ENCODE measurements at regions not wholly inside any gene's neighbourhood (a gene's known extent, or its start where the extent isn't known, plus 50 kb on each side); places are given as distances from the start of the nearest gene placed in this dataset.

DNA sequence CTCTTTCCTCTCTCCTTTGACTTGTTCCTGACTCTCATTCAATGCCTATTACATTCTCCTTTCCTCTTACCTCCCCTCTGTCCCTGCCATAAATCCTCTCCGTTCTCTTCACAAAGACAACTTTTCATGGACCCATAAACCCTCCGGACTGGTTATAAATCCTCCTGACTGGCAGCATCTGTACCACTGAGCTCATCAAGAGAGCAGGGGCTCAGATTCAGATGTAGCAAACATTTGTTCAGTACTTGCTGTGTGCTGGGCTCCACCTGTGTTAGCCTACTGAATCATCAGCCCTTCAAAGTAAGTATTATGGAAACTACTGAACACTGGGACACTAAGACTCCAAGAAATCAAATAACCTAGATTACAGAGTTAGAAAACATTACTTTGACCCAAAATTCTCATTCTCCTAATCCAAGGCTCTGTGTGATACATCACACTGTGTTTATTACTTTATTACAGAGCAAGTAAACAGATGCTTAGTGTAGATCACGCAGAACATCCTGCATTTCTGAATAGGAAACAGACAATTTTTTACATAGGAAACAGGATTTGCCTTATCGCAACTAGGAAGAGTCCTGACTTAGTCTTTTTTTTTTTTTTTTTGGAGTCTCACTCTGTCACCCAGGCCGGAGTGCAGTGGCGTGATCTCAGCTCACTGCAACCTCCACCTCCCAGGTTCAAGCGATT is 108.6 kb upstream of the PDE1C start:
- Histone ChIP-seq H3K27ac (ENCODE audit: low read depth, low read length) (no peak overlapping the region), H3K9ac (ENCODE audit: low read depth, low read length) (no peak overlapping the region), H3K4me1 (ENCODE audit: insufficient read depth, low read length) (no peaks in the 10 kb centered on the region), H3K4me3 (ENCODE audit: low read length) (no peak overlapping the region), H3K27me3 (ENCODE audit: insufficient read depth, low read length) (no peaks in the 10 kb centered on the region), H3K36me3 (ENCODE audit: insufficient read depth, low read length) (no peaks in the 10 kb centered on the region), H3K9me3 (ENCODE audit: insufficient read depth, low read depth, low read length) (no peaks in the 10 kb centered on the region)
- WGBS: 97% methylated on average over 7 of the region's 7 CpGs

DNA sequence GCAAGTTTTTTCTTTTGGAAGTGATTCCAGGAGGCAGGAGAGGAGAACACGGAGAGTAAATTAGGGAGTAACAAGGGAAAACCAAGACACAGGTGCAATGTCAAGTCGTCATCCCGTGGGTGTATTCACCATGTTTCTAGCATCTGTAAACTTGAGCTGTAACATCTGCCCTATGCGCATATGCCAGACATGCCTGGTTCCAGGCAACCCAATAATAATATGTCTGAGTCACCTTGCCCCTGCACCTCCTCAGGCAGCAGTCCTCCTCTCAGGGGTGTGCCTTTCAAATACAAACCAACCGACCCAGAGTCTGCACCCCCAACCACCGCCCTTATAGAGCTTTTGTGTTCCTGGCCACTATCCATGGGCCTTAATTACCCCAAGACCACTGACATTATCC is 107.0 kb upstream of the PDE1C start:
- H3K4me3 ChIP-seq (ENCODE audit: low read length): no peak overlapping the region
- WGBS: 75% methylated on average over 5 of the region's 6 CpGs
- no peaks in the 10 kb centered on the region for H3K36me3 ChIP-seq (ENCODE audit: insufficient read depth, low read length)
- H3K9ac ChIP-seq (ENCODE audit: low read depth, low read length): no peak overlapping the region
- H3K27me3 ChIP-seq (ENCODE audit: insufficient read depth, low read length): no peaks in the 10 kb centered on the region
- no peaks in the 10 kb centered on the region for H3K9me3 ChIP-seq (ENCODE audit: insufficient read depth, low read depth, low read length)
- H3K27ac ChIP-seq (ENCODE audit: low read depth, low read length): no peak overlapping the region
- H3K4me1 ChIP-seq (ENCODE audit: insufficient read depth, low read length): no peaks in the 10 kb centered on the region

DNA sequence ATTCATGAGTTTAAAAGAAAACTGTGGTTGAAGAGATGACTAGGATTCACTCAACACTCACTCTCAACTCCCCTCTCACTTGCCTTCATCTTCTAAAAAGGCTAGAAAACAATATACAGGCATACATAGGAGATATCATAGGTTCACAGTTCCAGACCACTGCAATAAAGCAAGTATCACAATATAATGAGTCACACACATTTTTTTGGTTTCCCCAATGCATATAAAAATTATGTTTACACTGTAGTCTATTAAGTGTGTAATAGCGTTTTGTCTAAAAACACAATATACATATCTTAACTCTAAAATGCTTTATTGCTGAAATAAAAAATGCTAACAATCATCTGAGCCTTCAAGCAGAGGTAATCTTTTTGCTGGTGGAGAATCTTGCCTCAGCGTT is 104.9 kb upstream of the PDE1C start:
- Histone ChIP-seq H3K4me1 (ENCODE audit: insufficient read depth, low read length) (no peaks in the 10 kb centered on the region), H3K27me3 (ENCODE audit: insufficient read depth, low read length) (no peaks in the 10 kb centered on the region), H3K4me3 (ENCODE audit: low read length) (no peak overlapping the region), H3K9me3 (ENCODE audit: insufficient read depth, low read depth, low read length) (no peaks in the 10 kb centered on the region), H3K27ac (ENCODE audit: low read depth, low read length) (no peak overlapping the region), H3K9ac (ENCODE audit: low read depth, low read length) (no peak overlapping the region), H3K36me3 (ENCODE audit: insufficient read depth, low read length) (no peaks in the 10 kb centered on the region)
- WGBS: 86% methylated on average over 1 of the region's 2 CpGs

DNA sequence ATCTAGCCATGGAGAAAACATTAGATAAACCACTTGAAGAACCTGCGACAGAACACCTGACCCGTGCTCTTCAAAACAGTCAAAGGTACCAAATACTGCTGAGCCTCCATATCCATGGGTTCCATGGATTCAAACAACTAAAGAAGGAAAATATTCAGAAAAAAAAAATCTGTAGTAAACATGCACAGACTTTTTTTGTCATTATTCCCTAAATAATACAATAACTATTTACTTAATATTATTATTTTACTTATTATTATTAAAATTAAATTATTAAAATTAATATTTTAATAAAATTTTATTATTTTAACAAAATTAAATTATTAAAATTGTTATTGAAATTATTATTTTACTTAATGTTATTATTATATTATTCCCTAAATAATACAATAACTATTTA is 101.0 kb upstream of the PDE1C start:
- no peak overlapping the region for H3K4me3 ChIP-seq (ENCODE audit: low read length)
- H3K4me1 ChIP-seq (ENCODE audit: insufficient read depth, low read length): no peaks in the 10 kb centered on the region
- 98% methylated on average over 2 of the region's 2 CpGs for WGBS
- H3K9ac ChIP-seq (ENCODE audit: low read depth, low read length): no peak overlapping the region
- H3K27me3 ChIP-seq (ENCODE audit: insufficient read depth, low read length): no peaks in the 10 kb centered on the region
- H3K27ac ChIP-seq (ENCODE audit: low read depth, low read length): no peak overlapping the region
- H3K36me3 ChIP-seq (ENCODE audit: insufficient read depth, low read length): no peaks in the 10 kb centered on the region
- no peaks in the 10 kb centered on the region for H3K9me3 ChIP-seq (ENCODE audit: insufficient read depth, low read depth, low read length)

DNA sequence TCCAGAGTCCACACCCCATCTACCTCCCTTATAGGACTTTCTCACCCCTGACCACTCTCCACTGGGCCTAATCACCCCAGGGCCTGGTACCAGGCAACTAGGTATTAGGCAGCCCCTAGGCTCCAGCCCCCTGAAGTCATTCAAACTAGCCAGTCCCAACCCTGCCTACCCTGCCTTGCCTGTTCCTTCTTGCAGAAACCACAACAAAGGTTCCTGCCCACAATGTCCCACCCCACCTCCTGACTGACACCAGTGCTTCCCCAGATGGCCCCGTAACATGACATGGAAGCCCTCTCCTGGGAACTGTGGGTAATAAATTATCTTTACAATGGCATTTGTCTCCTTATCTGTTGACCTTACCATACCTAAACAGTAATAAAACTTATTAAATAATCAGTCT is 100.6 kb upstream of the PDE1C start:
- no peak overlapping the region for H3K27ac ChIP-seq (ENCODE audit: low read depth, low read length)
- no peaks in the 10 kb centered on the region for H3K9me3 ChIP-seq (ENCODE audit: insufficient read depth, low read depth, low read length)
- H3K4me3 ChIP-seq (ENCODE audit: low read length): no peak overlapping the region
- no peaks in the 10 kb centered on the region for H3K27me3 ChIP-seq (ENCODE audit: insufficient read depth, low read length)
- H3K9ac ChIP-seq (ENCODE audit: low read depth, low read length): no peak overlapping the region
- WGBS: 100% methylated on average over 1 of the region's 1 CpG
- no peaks in the 10 kb centered on the region for H3K4me1 ChIP-seq (ENCODE audit: insufficient read depth, low read length)
- H3K36me3 ChIP-seq (ENCODE audit: insufficient read depth, low read length): no peaks in the 10 kb centered on the region

GRCh38 chr7:32169228-32169627 is 99.0 kb upstream of the PDE1C start:
- WGBS: 78% methylated on average over 3 of the region's 3 CpGs
- H3K27me3 ChIP-seq (ENCODE audit: insufficient read depth, low read length): no peaks in the 10 kb centered on the region
- H3K27ac ChIP-seq (ENCODE audit: low read depth, low read length): no peak overlapping the region
- no peak overlapping the region for H3K9ac ChIP-seq (ENCODE audit: low read depth, low read length)
- no peaks in the 10 kb centered on the region for H3K4me1 ChIP-seq (ENCODE audit: insufficient read depth, low read length)
- no peaks in the 10 kb centered on the region for H3K36me3 ChIP-seq (ENCODE audit: insufficient read depth, low read length)
- no peaks in the 10 kb centered on the region for H3K9me3 ChIP-seq (ENCODE audit: insufficient read depth, low read depth, low read length)
- H3K4me3 ChIP-seq (ENCODE audit: low read length): no peak overlapping the region

DNA sequence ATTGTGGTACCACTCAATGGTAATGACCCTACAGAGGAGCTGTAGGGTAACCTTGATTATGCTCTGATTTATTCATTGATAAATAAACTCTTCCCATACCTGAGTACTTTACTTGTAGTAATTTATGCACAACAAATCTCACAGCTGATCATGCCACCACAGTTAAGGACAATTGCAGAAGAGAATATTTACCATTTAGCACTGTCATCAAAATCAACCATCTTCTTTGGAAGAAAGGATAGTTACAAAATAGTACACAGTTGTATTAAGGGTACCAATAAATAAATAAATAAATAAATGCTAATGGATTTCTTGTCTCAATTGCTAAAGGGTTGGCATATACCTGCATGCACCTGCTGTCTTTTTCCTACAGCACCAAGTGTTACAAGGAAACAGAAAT is 97.6 kb upstream of the PDE1C start:
- no peak overlapping the region for H3K9ac ChIP-seq (ENCODE audit: low read depth, low read length)
- no peaks in the 10 kb centered on the region; the same call in 1 of the 2 replicates for H3K4me1 ChIP-seq (ENCODE audit: insufficient read depth, low read length)
- H3K27me3 ChIP-seq (ENCODE audit: insufficient read depth, low read length): no peaks in the 10 kb centered on the region
- H3K36me3 ChIP-seq (ENCODE audit: insufficient read depth, low read length): no peaks in the 10 kb centered on the region
- H3K27ac ChIP-seq (ENCODE audit: low read depth, low read length): no peak overlapping the region
- no peak overlapping the region for H3K4me3 ChIP-seq (ENCODE audit: low read length)
- no peaks in the 10 kb centered on the region for H3K9me3 ChIP-seq (ENCODE audit: insufficient read depth, low read depth, low read length)

- WGBS: 98% methylated on average over 2 of the region's 2 CpGs
- Histone ChIP-seq H3K36me3 (ENCODE audit: insufficient read depth, low read length) (no peaks in the 10 kb centered on the region), H3K9me3 (ENCODE audit: insufficient read depth, low read depth, low read length) (no peaks in the 10 kb centered on the region), H3K27ac (ENCODE audit: low read depth, low read length) (no peak overlapping the region), H3K27me3 (ENCODE audit: insufficient read depth, low read length) (no peaks in the 10 kb centered on the region), H3K9ac (ENCODE audit: low read depth, low read length) (no peak overlapping the region), H3K4me1 (ENCODE audit: insufficient read depth, low read length) (no peaks in the 10 kb centered on the region; the same call in 1 of the 2 replicates), H3K4me3 (ENCODE audit: low read length) (no peak overlapping the region)
Observed at GRCh38 chr7:32167256-32167655, 97.0 kb upstream of the PDE1C start.

- Histone ChIP-seq H3K9ac (ENCODE audit: low read depth, low read length) (no peak overlapping the region), H3K27ac (ENCODE audit: low read depth, low read length) (no peak overlapping the region), H3K4me3 (ENCODE audit: low read length) (no peak overlapping the region), H3K9me3 (ENCODE audit: insufficient read depth, low read depth, low read length) (no peaks in the 10 kb centered on the region), H3K36me3 (ENCODE audit: insufficient read depth, low read length) (no peaks in the 10 kb centered on the region), H3K4me1 (ENCODE audit: insufficient read depth, low read length) (no peaks in the 10 kb centered on the region; the same call in 1 of the 2 replicates), H3K27me3 (ENCODE audit: insufficient read depth, low read length) (no peaks in the 10 kb centered on the region)
- WGBS: 81% methylated on average over 1 of the region's 1 CpG
Observed at GRCh38 chr7:32164341-32164996, 94.3 kb upstream of the PDE1C start.

DNA sequence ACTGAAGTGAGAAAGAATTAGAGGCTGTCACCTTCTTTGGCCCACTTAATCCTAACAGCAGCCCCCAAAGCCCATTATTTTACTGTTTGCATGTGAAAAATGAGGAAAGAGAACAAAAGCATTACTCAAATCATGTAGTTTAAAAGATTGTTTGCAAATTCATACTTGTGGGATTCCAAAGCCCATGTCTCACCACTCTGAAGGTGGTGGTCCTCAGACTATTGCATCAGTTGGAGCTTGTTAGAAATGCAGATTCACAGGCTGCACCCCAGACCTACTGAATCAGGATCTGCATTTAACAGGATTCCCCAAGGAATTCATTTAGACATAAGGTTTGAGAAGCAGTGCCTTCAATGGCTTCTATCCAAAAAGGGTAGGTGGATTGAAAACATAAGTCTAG is 93.7 kb upstream of the PDE1C start:
- no peaks in the 10 kb centered on the region for H3K9me3 ChIP-seq (ENCODE audit: insufficient read depth, low read depth, low read length)
- no peak overlapping the region for H3K4me3 ChIP-seq (ENCODE audit: low read length)
- no peaks in the 10 kb centered on the region; the same call in 1 of the 2 replicates for H3K4me1 ChIP-seq (ENCODE audit: insufficient read depth, low read length)
- no peak overlapping the region for H3K9ac ChIP-seq (ENCODE audit: low read depth, low read length)
- H3K27me3 ChIP-seq (ENCODE audit: insufficient read depth, low read length): no peaks in the 10 kb centered on the region
- no peak overlapping the region for H3K27ac ChIP-seq (ENCODE audit: low read depth, low read length)
- no peaks in the 10 kb centered on the region for H3K36me3 ChIP-seq (ENCODE audit: insufficient read depth, low read length)

GRCh38 chr7:32163141-32163806 is 93.1 kb upstream of the PDE1C start:
- no peaks in the 10 kb centered on the region; the same call in 1 of the 2 replicates for H3K4me1 ChIP-seq (ENCODE audit: insufficient read depth, low read length)
- H3K27me3 ChIP-seq (ENCODE audit: insufficient read depth, low read length): no peaks in the 10 kb centered on the region
- H3K27ac ChIP-seq (ENCODE audit: low read depth, low read length): no peak overlapping the region
- 91% methylated on average over 7 of the region's 7 CpGs for WGBS
- H3K9me3 ChIP-seq (ENCODE audit: insufficient read depth, low read depth, low read length): no peaks in the 10 kb centered on the region
- no peak overlapping the region for H3K9ac ChIP-seq (ENCODE audit: low read depth, low read length)
- H3K36me3 ChIP-seq (ENCODE audit: insufficient read depth, low read length): no peaks in the 10 kb centered on the region
- H3K4me3 ChIP-seq (ENCODE audit: low read length): no peak overlapping the region
